HepG2 (cell line): ENCODE measurements at regions not wholly inside any gene's neighbourhood (a gene's known extent, or its start where the extent isn't known, plus 50 kb on each side); places are given as distances from the start of the nearest gene placed in this dataset.
A peak's percentile ranks its signal among the peaks of the same experiment; 100 is the strongest.

Experiments
- ATAC-seq: fragments of 200-7000 bp; cut with Tn5 transposase; 3 replicates; pipeline ENCODE4 v1.9.1; 2020; ENCODE audit warnings: mild to moderate bottlenecking, moderate library complexity
- BruUV-seq: library from RNA; stranded (reverse); fragments of 400-500 nt; replicated peaks from 2 replicates; lab custom pipeline; 2021; lab: Mats Ljungman, UMichigan
- CTCF ChIA-PET: fragments of 300-600 bp; formaldehyde crosslinking; extraction: SDS; loops from one replicate; lab custom pipeline; 2021; ENCODE audit warnings: low total read pairs, inconsistent platforms, low intra/inter-chr PET ratio; lab: Yijun Ruan, JAX
- POLR2A ChIA-PET: fragments of 350-600 bp; sonication (Branson Sonifier 250); formaldehyde crosslinking; loops from one replicate; lab custom pipeline; 2020; ENCODE audit warnings: antibody characterized with exemption, inconsistent platforms; lab: Yijun Ruan, JAX
- DNase-seq: peaks from one replicate; pipeline ENCODE4 v3.0.0-alpha.2; 2015; ENCODE audit warnings: low spot score
- FAIRE-seq: peaks from 3 replicates; lab custom pipeline; 2011; peaks lifted over from hg19 to GRCh38; lab: Jason Lieb, UNC
- H2AFZ ChIP-seq: one replicate; pipeline ENCODE4 v1.6.1; 2011; ENCODE audit warnings: low read length, inconsistent platforms
- H3K27ac ChIP-seq: fragments of 300-600 bp; 3 replicates; pipeline ENCODE4 v1.8.0; 2011; ENCODE audit warnings: mixed run types, mild to moderate bottlenecking, mixed read lengths, low read length, inconsistent platforms; ENCODE audit not compliant: insufficient read depth; ENCODE audit errors: extremely low read length
- H3K27me3 ChIP-seq, 2 experiments: fragments of 200-600 bp in 1 of 2; 2 replicates in 1 of 2; 3 replicates in 1 of 2; pipeline versions ENCODE4 v1.6.0 to v1.8.0; 2011; ENCODE audit warnings: low read length in 2 of 2, mild to moderate bottlenecking in 2 of 2, moderate library complexity in 2 of 2, inconsistent platforms in 1 of 2; ENCODE audit not compliant: insufficient read depth in 2 of 2, control insufficient read depth in 1 of 2
- H3K36me3 ChIP-seq, 2 experiments: fragments of 200-600 bp in 1 of 2; replicated peaks in 1 of 2; 2 replicates in 1 of 2; 3 replicates in 1 of 2; pipeline versions ENCODE4 v1.5.1 to v1.8.0; 2011; ENCODE audit warnings: low read length in 2 of 2, inconsistent platforms in 1 of 2; ENCODE audit not compliant: insufficient read depth in 2 of 2, control insufficient read depth in 1 of 2
- H3K4me1 ChIP-seq: 2 replicates; pipeline ENCODE4 v1.5.1; 2012; ENCODE audit warnings: low read length, inconsistent platforms; ENCODE audit not compliant: insufficient read depth
- H3K4me2 ChIP-seq: 2 replicates; pipeline ENCODE4 v1.6.0; 2011; ENCODE audit warnings: low read depth, low read length, inconsistent platforms
- H3K4me3 ChIP-seq, 3 experiments: fragments of 200-600 bp in 1 of 3; sonication (generic), shearing (Covaris generic) in 1 of 3; replicated peaks in 1 of 3; 2 replicates each; pipeline ENCODE4 v1.5.1; 2011 to 2016; ENCODE audit warnings: low read length in 3 of 3, inconsistent platforms in 2 of 3, low read depth in 2 of 3, mild to moderate bottlenecking in 2 of 3, control low read depth in 1 of 3, mixed read lengths in 1 of 3; ENCODE audit not compliant: insufficient read depth in 1 of 3
- H3K79me2 ChIP-seq: one replicate; pipeline ENCODE4 v1.6.1; 2011; ENCODE audit warnings: low read length, inconsistent platforms; ENCODE audit not compliant: insufficient read depth
- H3K9ac ChIP-seq: 2 replicates; pipeline ENCODE4 v1.6.0; 2011; ENCODE audit warnings: mild to moderate bottlenecking, low read depth, low read length, inconsistent platforms; ENCODE audit not compliant: insufficient read depth
- H3K9me3 ChIP-seq: 2 replicates; pipeline ENCODE4 v1.5.1; 2012; ENCODE audit warnings: mild to moderate bottlenecking, low read length
- H4K20me1 ChIP-seq: 2 replicates; pipeline ENCODE4 v1.6.0; 2011; ENCODE audit warnings: inconsistent platforms, mild to moderate bottlenecking, low read length, moderate library complexity; ENCODE audit not compliant: insufficient read depth
- CBX2 ChIP-seq, 2 experiments: fragments of 200-600 bp in 1 of 2; sonication (generic); formaldehyde crosslinking in 1 of 2; IDR thresholded peaks; 2 replicates each; pipeline versions ENCODE4 v1.7.0 to v1.8.1; 2018 to 2022; ENCODE audit warnings: low read depth in 2 of 2, low read length in 1 of 2, mild to moderate bottlenecking in 1 of 2, missing genetic modification reagents in 1 of 2
- CEBPG ChIP-seq: IDR thresholded peaks from 2 replicates; pipeline ENCODE4 v1.6.1; 2016
- FOXA3 ChIP-seq: IDR thresholded peaks from 2 replicates; pipeline ENCODE4 v1.6.1; 2016; ENCODE audit warnings: missing genetic modification reagents, missing compliant biosample characterization
- HHEX ChIP-seq: IDR thresholded peaks from 2 replicates; pipeline ENCODE4 v1.6.1; 2016; ENCODE audit warnings: control low read depth
- HIVEP1 ChIP-seq: sonication (generic); formaldehyde crosslinking; IDR thresholded peaks from 2 replicates; pipeline ENCODE4 v1.4.0; 2020; ENCODE audit warnings: mild to moderate bottlenecking, missing genetic modification reagents
- RFXANK ChIP-seq: IDR thresholded peaks from 2 replicates; pipeline ENCODE4 v1.6.1; 2016
- XBP1 ChIP-seq: sonication (generic); formaldehyde crosslinking; IDR thresholded peaks from 2 replicates; pipeline ENCODE4 v1.5.0; 2020; ENCODE audit warnings: missing genetic modification reagents
- ZNF256 ChIP-seq: sonication (generic); formaldehyde crosslinking; conservative IDR thresholded peaks from 2 replicates; pipeline ENCODE4 v1.4.0; 2020; ENCODE audit warnings: missing genetic modification reagents
- ZNF3 ChIP-seq: IDR thresholded peaks from 2 replicates; pipeline ENCODE4 v1.7.0; 2017; ENCODE audit warnings: inconsistent platforms
- WGBS: methylation state at CpG from one replicate; pipeline ENCODE4 v1.1.6; 2017; ENCODE audit warnings: low lambda C conversion rate; 5-methylcytosine and 5-hydroxymethylcytosine counted together
- in situ Hi-C: cut with HindIII; loops from 2 replicates; pipeline ENCODE4 v1.10.0; 2017; ENCODE audit warnings: low pct_unique_long_range_greater_than_20kb; ENCODE audit not compliant: extremely low pct_ligation_motif_present
- intact Hi-C: fragments of 100-400 bp; cut with micrococcal nuclease; formaldehyde crosslinking; loops from one replicate; pipeline ENCODE4 v1.10.0; 2022; ENCODE audit not compliant: unreplicated experiment
- TF ChIP-seq, protein P1 (sequence below): sonication (generic); formaldehyde crosslinking; IDR thresholded peaks from 2 replicates; pipeline ENCODE4 v1.8.1; 2023; ENCODE audit warnings: mild to moderate bottlenecking, missing genetic modification reagents
- TF ChIP-seq, protein P2 (sequence below): sonication (generic); formaldehyde crosslinking; IDR thresholded peaks from 2 replicates; pipeline ENCODE4 v1.5.0; 2020; ENCODE audit warnings: mild to moderate bottlenecking, missing genetic modification reagents, moderate library complexity
- TF ChIP-seq, protein P3 (sequence below): sonication (generic); formaldehyde crosslinking; IDR thresholded peaks from 2 replicates; pipeline ENCODE4 v1.4.0; 2020; ENCODE audit warnings: mild to moderate bottlenecking, missing genetic modification reagents
- TF ChIP-seq, protein P4 (sequence below), 2 experiments: fragments of 450-650 bp in 1 of 2; sonication (generic) in 1 of 2; formaldehyde crosslinking in 1 of 2; IDR thresholded peaks; 2 replicates each; pipeline versions ENCODE4 v1.6.1 to v1.8.0; 2016 to 2022; ENCODE audit warnings: antibody characterized with exemption in 1 of 2, mild to moderate bottlenecking in 1 of 2, missing genetic modification reagents in 1 of 2

DNA sequence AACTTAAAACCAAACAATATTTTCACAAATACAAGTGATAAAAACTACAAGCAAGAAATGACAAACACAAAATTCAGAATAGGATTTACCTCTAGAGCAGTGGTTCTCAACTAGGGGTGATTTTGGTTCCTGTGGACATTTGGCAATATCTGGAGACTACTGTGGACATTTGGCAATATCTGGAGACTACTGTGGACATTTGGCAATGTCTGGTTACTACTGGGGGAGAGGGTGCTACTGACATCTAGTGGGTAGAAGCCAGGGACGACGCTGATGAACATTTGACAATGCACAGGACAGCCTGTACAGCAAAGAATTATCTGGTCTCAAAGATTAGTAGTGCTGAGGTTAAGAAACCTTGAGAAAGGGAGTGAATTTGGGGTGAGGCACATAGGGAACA, 169.8 kb downstream of the CLCN4 start (continued):
- no peak for TF ChIP-seq HHEX (CRISPR knock-in tag)
- no peak for TF ChIP-seq FOXA3 (CRISPR knock-in tag)
- TF ChIP-seq, protein P1, sequence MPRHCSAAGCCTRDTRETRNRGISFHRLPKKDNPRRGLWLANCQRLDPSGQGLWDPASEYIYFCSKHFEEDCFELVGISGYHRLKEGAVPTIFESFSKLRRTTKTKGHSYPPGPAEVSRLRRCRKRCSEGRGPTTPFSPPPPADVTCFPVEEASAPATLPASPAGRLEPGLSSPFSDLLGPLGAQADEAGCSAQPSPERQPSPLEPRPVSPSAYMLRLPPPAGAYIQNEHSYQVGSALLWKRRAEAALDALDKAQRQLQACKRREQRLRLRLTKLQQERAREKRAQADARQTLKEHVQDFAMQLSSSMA (CRISPR knock-in tag) = no peak
- no peak for TF ChIP-seq XBP1 (CRISPR knock-in tag)
- no peak for TF ChIP-seq ZNF256
- TF ChIP-seq CBX2 (IDR thresholded peaks at IDR 0.05; ENCODE audit: low read depth, low read length) = no peak
- TF ChIP-seq CBX2 (CRISPR knock-in tag; IDR thresholded peaks at IDR 0.05; ENCODE audit: low read depth) = no peak
- TF ChIP-seq RFXANK (CRISPR knock-in tag) = no peak
- no peak for TF ChIP-seq HIVEP1
- TF ChIP-seq, protein P2, sequence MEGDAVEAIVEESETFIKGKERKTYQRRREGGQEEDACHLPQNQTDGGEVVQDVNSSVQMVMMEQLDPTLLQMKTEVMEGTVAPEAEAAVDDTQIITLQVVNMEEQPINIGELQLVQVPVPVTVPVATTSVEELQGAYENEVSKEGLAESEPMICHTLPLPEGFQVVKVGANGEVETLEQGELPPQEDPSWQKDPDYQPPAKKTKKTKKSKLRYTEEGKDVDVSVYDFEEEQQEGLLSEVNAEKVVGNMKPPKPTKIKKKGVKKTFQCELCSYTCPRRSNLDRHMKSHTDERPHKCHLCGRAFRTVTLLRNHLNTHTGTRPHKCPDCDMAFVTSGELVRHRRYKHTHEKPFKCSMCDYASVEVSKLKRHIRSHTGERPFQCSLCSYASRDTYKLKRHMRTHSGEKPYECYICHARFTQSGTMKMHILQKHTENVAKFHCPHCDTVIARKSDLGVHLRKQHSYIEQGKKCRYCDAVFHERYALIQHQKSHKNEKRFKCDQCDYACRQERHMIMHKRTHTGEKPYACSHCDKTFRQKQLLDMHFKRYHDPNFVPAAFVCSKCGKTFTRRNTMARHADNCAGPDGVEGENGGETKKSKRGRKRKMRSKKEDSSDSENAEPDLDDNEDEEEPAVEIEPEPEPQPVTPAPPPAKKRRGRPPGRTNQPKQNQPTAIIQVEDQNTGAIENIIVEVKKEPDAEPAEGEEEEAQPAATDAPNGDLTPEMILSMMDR (CRISPR knock-in tag) = peak; percentile 55
- TF ChIP-seq CEBPG (CRISPR knock-in tag) = peak; percentile 23
- TF ChIP-seq, protein P3, sequence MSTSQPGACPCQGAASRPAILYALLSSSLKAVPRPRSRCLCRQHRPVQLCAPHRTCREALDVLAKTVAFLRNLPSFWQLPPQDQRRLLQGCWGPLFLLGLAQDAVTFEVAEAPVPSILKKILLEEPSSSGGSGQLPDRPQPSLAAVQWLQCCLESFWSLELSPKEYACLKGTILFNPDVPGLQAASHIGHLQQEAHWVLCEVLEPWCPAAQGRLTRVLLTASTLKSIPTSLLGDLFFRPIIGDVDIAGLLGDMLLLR (CRISPR knock-in tag) = no peak

DNA sequence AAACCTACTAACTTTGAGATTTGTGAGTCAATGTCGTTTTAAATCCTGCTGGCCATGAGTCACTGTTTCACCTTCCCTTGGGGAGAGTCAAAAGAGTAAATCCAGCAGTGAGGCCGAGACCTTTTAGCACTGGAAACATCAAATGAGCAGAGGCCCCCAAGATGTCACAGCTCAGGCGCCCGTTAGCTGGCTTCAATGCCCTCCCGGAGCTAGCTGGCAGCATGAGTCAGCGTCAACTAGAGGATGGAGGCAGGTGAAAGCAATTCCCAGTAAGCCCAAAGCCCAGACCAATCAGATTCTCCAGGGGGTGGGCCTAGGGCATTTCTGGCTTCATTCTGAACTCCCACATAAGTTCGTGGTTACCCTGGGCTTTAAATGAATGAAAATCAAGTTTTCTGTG, 170.9 kb downstream of the CLCN4 start:
- H4K20me1 ChIP-seq = no peaks in the 10 kb centered on the region
- no peaks in the 10 kb centered on the region for H3K9me3 ChIP-seq
- CTCF ChIA-PET = no interaction called here
- intact Hi-C loops = no loop called here
- H3K4me2 ChIP-seq = peak overlapping the region; percentile 24
- ATAC-seq (peak; percentile 56; the same call in 2 of the 3 replicates), DNase-seq (peak; percentile 3), FAIRE-seq (no peak)
- H3K79me2 ChIP-seq = no peaks in the 10 kb centered on the region
- no peak overlapping the region for H2AFZ ChIP-seq
- no peak overlapping the region for H3K9ac ChIP-seq
- H3K36me3 ChIP-seq = no peaks in the 10 kb centered on the region
- no peak overlapping the region for H3K4me3 ChIP-seq
- no peaks in the 10 kb centered on the region for H3K27me3 ChIP-seq
- H3K27ac ChIP-seq = no peak overlapping the region
- POLR2A ChIA-PET = no interaction called here
- 0% methylated on average over 3 of the region's 7 CpGs for WGBS
- in situ Hi-C loops = no loop called here
- peaks cover 7% of the 10 kb centered on the region for H3K4me1 ChIP-seq
- no TSS peak for BruUV-seq
- no peak for TF ChIP-seq ZNF3 (CRISPR knock-in tag)
- TF ChIP-seq, protein P4, sequence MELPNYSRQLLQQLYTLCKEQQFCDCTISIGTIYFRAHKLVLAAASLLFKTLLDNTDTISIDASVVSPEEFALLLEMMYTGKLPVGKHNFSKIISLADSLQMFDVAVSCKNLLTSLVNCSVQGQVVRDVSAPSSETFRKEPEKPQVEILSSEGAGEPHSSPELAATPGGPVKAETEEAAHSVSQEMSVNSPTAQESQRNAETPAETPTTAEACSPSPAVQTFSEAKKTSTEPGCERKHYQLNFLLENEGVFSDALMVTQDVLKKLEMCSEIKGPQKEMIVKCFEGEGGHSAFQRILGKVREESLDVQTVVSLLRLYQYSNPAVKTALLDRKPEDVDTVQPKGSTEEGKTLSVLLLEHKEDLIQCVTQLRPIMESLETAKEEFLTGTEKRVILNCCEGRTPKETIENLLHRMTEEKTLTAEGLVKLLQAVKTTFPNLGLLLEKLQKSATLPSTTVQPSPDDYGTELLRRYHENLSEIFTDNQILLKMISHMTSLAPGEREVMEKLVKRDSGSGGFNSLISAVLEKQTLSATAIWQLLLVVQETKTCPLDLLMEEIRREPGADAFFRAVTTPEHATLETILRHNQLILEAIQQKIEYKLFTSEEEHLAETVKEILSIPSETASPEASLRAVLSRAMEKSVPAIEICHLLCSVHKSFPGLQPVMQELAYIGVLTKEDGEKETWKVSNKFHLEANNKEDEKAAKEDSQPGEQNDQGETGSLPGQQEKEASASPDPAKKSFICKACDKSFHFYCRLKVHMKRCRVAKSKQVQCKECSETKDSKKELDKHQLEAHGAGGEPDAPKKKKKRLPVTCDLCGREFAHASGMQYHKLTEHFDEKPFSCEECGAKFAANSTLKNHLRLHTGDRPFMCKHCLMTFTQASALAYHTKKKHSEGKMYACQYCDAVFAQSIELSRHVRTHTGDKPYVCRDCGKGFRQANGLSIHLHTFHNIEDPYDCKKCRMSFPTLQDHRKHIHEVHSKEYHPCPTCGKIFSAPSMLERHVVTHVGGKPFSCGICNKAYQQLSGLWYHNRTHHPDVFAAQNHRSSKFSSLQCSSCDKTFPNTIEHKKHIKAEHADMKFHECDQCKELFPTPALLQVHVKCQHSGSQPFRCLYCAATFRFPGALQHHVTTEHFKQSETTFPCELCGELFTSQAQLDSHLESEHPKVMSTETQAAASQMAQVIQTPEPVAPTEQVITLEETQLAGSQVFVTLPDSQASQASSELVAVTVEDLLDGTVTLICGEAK (IDR thresholded peaks at IDR 0.05) = no peak
- TF ChIP-seq, protein P4 (CRISPR knock-in tag; IDR thresholded peaks at IDR 0.05) = no peak
